ENCODE measurements at regions not wholly inside any gene's neighbourhood (a gene's known extent, or its start where the extent isn't known, plus 50 kb on each side); places are given as distances from the start of the nearest gene placed in this dataset.

DNA sequence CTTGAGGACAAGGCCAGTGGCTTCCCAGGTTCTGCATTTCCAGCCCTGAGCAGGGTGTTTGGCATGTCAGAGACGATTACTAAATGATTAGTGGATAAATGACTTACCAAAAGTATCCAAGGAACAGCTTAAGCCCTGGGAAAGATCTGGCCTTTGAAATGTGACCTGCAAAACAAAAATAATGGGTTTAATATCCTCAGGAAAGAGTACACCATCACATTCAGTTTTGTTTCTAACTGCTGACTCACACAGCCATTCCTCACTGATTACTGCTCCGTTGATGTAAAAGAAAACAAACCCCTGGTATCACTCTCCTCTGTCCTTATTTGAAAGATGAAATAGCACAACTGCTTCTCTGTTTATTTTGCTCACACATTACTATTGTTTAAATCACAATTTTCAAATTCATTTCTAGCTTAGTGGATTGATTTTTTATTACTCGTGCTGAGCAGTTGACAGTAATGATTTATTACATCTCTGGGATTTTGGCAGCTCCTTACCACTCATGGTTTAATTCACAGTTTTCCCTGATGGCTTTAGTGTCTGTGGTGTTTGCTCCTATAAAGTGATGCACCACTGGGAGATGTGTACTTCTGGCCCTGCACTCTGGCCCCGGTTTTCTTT lies 117.0 kb downstream of the CBLL2 start:
- Histone ChIP-seq H3K27ac (no peak overlapping the region), H3K4me1 (no peaks in the 10 kb centered on the region), H3K36me3 (no peaks in the 10 kb centered on the region), H3K27me3 (peaks cover 0 to 4% of the 10 kb centered on the region in 2 donors), H3K4me3 (no peak overlapping the region), H3K9me3 (no peaks in the 10 kb centered on the region)
- intact Hi-C loops (cut with DNase I; ENCODE audit: low total_unique reads): no loop called here
- TF ChIP-seq POLR2A (IDR thresholded peaks at IDR 0.05) (no peak), CTCF (IDR thresholded peaks at IDR 0.05) (no peak), POLR2AphosphoS5 (IDR thresholded peaks at IDR 0.05) (no peak)
- DNase-seq (ENCODE audit: low spot score in 2 of 2): no peak

DNA sequence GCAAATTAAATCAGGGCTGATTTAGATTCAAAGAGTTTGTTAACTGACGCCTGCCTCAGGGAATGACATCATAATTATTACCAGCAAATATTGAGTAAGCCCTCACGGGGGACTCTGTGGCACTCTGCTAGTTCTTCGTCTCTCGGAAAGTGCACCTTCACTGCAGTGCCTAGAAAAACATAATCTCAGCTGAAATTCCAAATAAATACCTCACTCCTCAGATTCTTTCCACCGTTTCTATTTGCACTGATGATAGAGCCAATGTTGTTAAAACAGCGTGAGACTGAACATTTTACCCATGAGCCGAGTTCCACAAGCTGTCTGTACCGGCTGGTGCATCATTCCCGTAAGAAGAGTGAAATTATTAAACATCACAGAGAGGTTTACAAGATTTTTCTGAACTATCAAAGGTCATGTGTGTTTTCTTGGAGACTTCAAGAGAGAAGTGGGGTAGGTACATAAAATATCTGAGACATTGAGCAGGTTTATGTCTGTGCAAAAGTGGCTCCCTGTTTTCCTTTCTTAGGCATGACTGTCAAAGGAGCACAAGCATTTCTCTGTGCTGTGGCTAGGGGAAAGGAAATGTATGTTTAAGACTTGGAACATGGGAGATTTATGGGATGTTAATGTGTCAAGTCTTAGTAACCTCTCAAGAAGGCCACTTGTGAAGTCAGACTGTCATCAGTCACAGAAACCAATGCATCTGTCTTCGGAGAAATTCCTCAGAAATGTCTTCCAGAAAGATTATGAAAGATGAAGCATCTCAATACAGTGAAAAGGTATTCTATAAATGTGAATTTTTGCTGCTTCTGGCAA lies 119.6 kb downstream of the CBLL2 start:
- H3K27me3 ChIP-seq: peaks cover 0 to 12% of the 10 kb centered on the region in 2 donors
- no peaks in the 10 kb centered on the region for H3K36me3 ChIP-seq
- TF ChIP-seq POLR2A (IDR thresholded peaks at IDR 0.05) (no peak), POLR2AphosphoS5 (IDR thresholded peaks at IDR 0.05) (no peak), CTCF (IDR thresholded peaks at IDR 0.05) (no peak)
- H3K9me3 ChIP-seq: no peaks in the 10 kb centered on the region
- H3K4me1 ChIP-seq: no peaks in the 10 kb centered on the region
- intact Hi-C loops (cut with DNase I; ENCODE audit: low total_unique reads): no loop called here
- DNase-seq (ENCODE audit: low spot score in 2 of 2): no peak
- no peak overlapping the region for H3K27ac ChIP-seq
- H3K4me3 ChIP-seq: no peak overlapping the region

DNA sequence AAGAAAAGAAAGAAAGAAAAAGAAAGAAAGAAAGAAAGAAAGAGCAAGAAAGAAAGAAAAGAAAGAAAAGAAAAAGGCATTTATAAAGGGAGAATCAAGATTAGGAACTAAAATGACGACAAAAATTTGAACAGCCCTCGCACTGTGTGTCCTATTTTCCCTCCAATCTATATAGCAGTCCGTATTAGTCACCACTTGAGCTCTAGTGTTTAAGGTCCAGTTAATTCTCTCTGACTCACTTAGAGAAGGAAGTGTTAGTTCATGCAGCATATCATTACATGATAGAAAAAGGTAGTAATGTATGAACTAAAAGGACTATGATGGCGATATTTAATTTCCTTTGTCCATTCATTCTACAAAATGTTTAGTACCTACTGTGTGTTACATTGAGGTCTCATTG lies 122.7 kb downstream of the CBLL2 start:
- Histone ChIP-seq H3K4me1 (no peaks in the 10 kb centered on the region), H3K27ac (no peak overlapping the region), H3K27me3 (peaks cover 0 to 12% of the 10 kb centered on the region in 2 donors), H3K36me3 (no peaks in the 10 kb centered on the region), H3K9me3 (no peaks in the 10 kb centered on the region), H3K4me3 (no peak overlapping the region)
- intact Hi-C loops (cut with DNase I; ENCODE audit: low total_unique reads): no loop called here
- no peak for TF ChIP-seq CTCF (IDR thresholded peaks at IDR 0.05)
- no peak for TF ChIP-seq POLR2A (IDR thresholded peaks at IDR 0.05)
- TF ChIP-seq POLR2AphosphoS5 (IDR thresholded peaks at IDR 0.05): no peak
- DNase-seq (ENCODE audit: low spot score in 2 of 2): no peak

GRCh38 chrX:22396408-22396807 lies 123.7 kb downstream of the CBLL2 start:
- peaks cover 0 to 12% of the 10 kb centered on the region in 2 donors for H3K27me3 ChIP-seq
- TF ChIP-seq POLR2A (IDR thresholded peaks at IDR 0.05): no peak
- no peak for TF ChIP-seq POLR2AphosphoS5 (IDR thresholded peaks at IDR 0.05)
- no peak for TF ChIP-seq CTCF (IDR thresholded peaks at IDR 0.05)
- H3K9me3 ChIP-seq: no peaks in the 10 kb centered on the region
- H3K36me3 ChIP-seq: no peaks in the 10 kb centered on the region
- no peak overlapping the region for H3K27ac ChIP-seq
- H3K4me1 ChIP-seq: no peaks in the 10 kb centered on the region
- intact Hi-C loops (cut with DNase I; ENCODE audit: low total_unique reads): no loop called here
- H3K4me3 ChIP-seq: no peak overlapping the region
- DNase-seq (ENCODE audit: low spot score in 2 of 2): no peak

DNA sequence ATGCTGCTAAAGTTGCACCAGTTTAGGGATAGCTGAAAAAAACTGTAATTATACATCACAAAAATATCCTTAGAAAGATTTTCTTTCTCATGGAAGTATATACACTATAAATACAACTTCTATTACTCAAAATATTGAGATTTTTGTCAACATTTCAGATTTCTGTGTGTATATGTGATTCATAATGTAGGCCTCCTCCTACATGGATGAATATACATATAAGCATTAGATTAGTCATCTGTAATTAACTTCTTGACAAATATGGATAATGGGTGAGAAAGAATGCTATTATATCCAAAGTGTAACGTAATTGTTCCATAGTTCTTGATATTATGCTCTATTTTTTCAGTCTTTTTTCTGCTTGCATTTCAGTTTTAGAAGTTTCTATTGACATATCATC lies 124.9 kb downstream of the CBLL2 start:
- Histone ChIP-seq H3K4me1 (no peaks in the 10 kb centered on the region), H3K36me3 (no peaks in the 10 kb centered on the region), H3K9me3 (no peaks in the 10 kb centered on the region), H3K4me3 (no peak overlapping the region), H3K27me3 (peaks cover 0 to 9% of the 10 kb centered on the region in 2 donors), H3K27ac (no peak overlapping the region)
- no peak for TF ChIP-seq POLR2A (IDR thresholded peaks at IDR 0.05)
- no peak for TF ChIP-seq CTCF (IDR thresholded peaks at IDR 0.05)
- no peak for TF ChIP-seq POLR2AphosphoS5 (IDR thresholded peaks at IDR 0.05)
- DNase-seq (ENCODE audit: low spot score in 2 of 2): no peak
- intact Hi-C loops (cut with DNase I; ENCODE audit: low total_unique reads): no loop called here
